H1 (cell line): ENCODE measurements at regions not wholly inside any gene's neighbourhood (a gene's known extent, or its start where the extent isn't known, plus 50 kb on each side); places are given as distances from the start of the nearest gene placed in this dataset.

Source experiments
- CTCF ChIA-PET: fragments of 300-600 bp; sonication (Branson Sonifier 250); formaldehyde crosslinking; loops from one replicate; lab custom pipeline; 2021; ENCODE audit not compliant: partially characterized antibody; lab: Charles Lee
- POLR2A ChIA-PET: fragments of 300-600 bp; sonication (Branson Sonifier 250); formaldehyde crosslinking; loops from one replicate; lab custom pipeline; 2021; ENCODE audit warnings: inconsistent platforms; ENCODE audit not compliant: partially characterized antibody; lab: Charles Lee
- DNase-seq, 2 experiments: peaks; one replicate each; pipeline versions ENCODE4 v3.0.0 to v3.0.0-alpha.2; 2010 to 2022; ENCODE audit warnings: low spot score in 2 of 2, low read depth in 1 of 2, mixed read lengths in 1 of 2
- FAIRE-seq: peaks from 2 replicates; lab custom pipeline; 2011; peaks lifted over from hg19 to GRCh38; lab: Jason Lieb, UNC
- H2AFZ ChIP-seq: 2 replicates; pipeline ENCODE4 v1.8.1; 2012; ENCODE audit warnings: low read length, inconsistent platforms
- H2AK5ac ChIP-seq: 2 replicates; pipeline ENCODE4 v1.6.1; 2013; ENCODE audit warnings: low read depth, low read length
- H2BK120ac ChIP-seq: replicated peaks from 2 replicates; pipeline ENCODE3; 2013; ENCODE audit warnings: low read depth, low read length, inconsistent platforms
- H2BK12ac ChIP-seq: 2 replicates; pipeline ENCODE4 v1.6.1; 2013; ENCODE audit warnings: low read depth, low read length
- H2BK15ac ChIP-seq: 2 replicates; pipeline ENCODE4 v1.6.1; 2013; ENCODE audit warnings: low read length
- H2BK20ac ChIP-seq: 2 replicates; pipeline ENCODE4 v1.6.1; 2013; ENCODE audit warnings: low read length
- H2BK5ac ChIP-seq: 2 replicates; pipeline ENCODE4 v1.6.1; 2013; ENCODE audit warnings: low read depth, low read length
- H3K14ac ChIP-seq: 2 replicates; pipeline ENCODE4 v1.6.1; 2013; ENCODE audit warnings: inconsistent platforms; ENCODE audit not compliant: insufficient read length
- H3K18ac ChIP-seq: 2 replicates; pipeline ENCODE4 v1.6.1; 2013; ENCODE audit warnings: low read length; ENCODE audit errors: extremely low read depth
- H3K23ac ChIP-seq: 2 replicates; pipeline ENCODE4 v1.6.1; 2013; ENCODE audit warnings: inconsistent platforms; ENCODE audit not compliant: insufficient read length
- H3K23me2 ChIP-seq: 2 replicates; pipeline ENCODE4 v1.6.1; 2013; ENCODE audit warnings: low read depth, low read length
- H3K27ac ChIP-seq: 2 replicates; pipeline ENCODE4 v1.6.1; 2011; ENCODE audit warnings: low read depth, low read length, inconsistent platforms
- H3K27me3 ChIP-seq, 4 experiments: replicated peaks in 1 of 4; 1 replicate in 1 of 4; 2 replicates in 3 of 4; pipeline versions ENCODE4 v1.6.1 to v1.8.1; 2011 to 2013; ENCODE audit warnings: low read length in 3 of 4, mild to moderate bottlenecking in 3 of 4, inconsistent platforms in 2 of 4, mixed read lengths in 2 of 4, moderate library complexity in 1 of 4; ENCODE audit not compliant: control insufficient read depth in 3 of 4, insufficient read depth in 3 of 4; ENCODE audit errors: extremely low read depth in 1 of 4
- H3K36me3 ChIP-seq, 4 experiments: 2 replicates each; pipeline versions ENCODE4 v1.6.1 to v1.8.1; 2011 to 2013; ENCODE audit warnings: mild to moderate bottlenecking in 4 of 4, low read length in 3 of 4, moderate library complexity in 2 of 4, control low read depth in 1 of 4, inconsistent platforms in 1 of 4; ENCODE audit not compliant: insufficient read depth in 4 of 4, control insufficient read depth in 2 of 4
- H3K4ac ChIP-seq: replicated peaks from 2 replicates; pipeline ENCODE3; 2013; ENCODE audit warnings: low read length, low read depth, mixed read lengths, inconsistent platforms; ENCODE audit not compliant: insufficient read length
- H3K4me1 ChIP-seq, 4 experiments: replicated peaks in 1 of 4; 1 replicate in 1 of 4; 2 replicates in 3 of 4; pipeline versions ENCODE4 v1.6.1 to v1.8.1; 2011 to 2013; ENCODE audit warnings: low read length in 3 of 4, inconsistent platforms in 2 of 4, mixed read lengths in 1 of 4; ENCODE audit not compliant: insufficient read depth in 4 of 4, control insufficient read depth in 3 of 4
- H3K4me2 ChIP-seq, 2 experiments: 2 replicates each; pipeline versions ENCODE4 v1.6.1 to v1.8.1; 2011 to 2013; ENCODE audit warnings: low read depth in 2 of 2, low read length in 2 of 2, control low read depth in 1 of 2, inconsistent platforms in 1 of 2, mild to moderate bottlenecking in 1 of 2; ENCODE audit not compliant: insufficient read depth in 1 of 2
- H3K4me3 ChIP-seq, 4 experiments: fragments of 200-600, 300-600 bp in 1 of 4; sonication (generic), shearing (Covaris generic), sonication (Bioruptor Twin) in 1 of 4; 2 replicates each; pipeline versions ENCODE4 v1.5.1 to v1.8.1; 2011 to 2016; ENCODE audit warnings: low read length in 4 of 4, low read depth in 3 of 4, control low read depth in 2 of 4, inconsistent platforms in 2 of 4, mild to moderate bottlenecking in 2 of 4, mixed read lengths in 1 of 4, moderate library complexity in 1 of 4; ENCODE audit not compliant: insufficient read depth in 2 of 4; ENCODE audit errors: extremely low read depth in 1 of 4
- H3K56ac ChIP-seq: replicated peaks from 2 replicates; pipeline ENCODE3; 2013; ENCODE audit warnings: low read depth, mild to moderate bottlenecking, mixed read lengths, low read length, inconsistent platforms; ENCODE audit not compliant: insufficient read length
- H3K79me1 ChIP-seq: 2 replicates; pipeline ENCODE4 v1.6.1; 2013; ENCODE audit warnings: low read depth, low read length, control low read depth
- H3K79me2 ChIP-seq, 2 experiments: 2 replicates each; pipeline versions ENCODE4 v1.6.1 to v1.8.1; 2012 to 2013; ENCODE audit warnings: low read length in 2 of 2, mild to moderate bottlenecking in 2 of 2, inconsistent platforms in 1 of 2; ENCODE audit not compliant: insufficient read depth in 2 of 2, control insufficient read depth in 1 of 2
- H3K9ac ChIP-seq, 4 experiments: replicated peaks in 1 of 4; 1 replicate in 1 of 4; 2 replicates in 3 of 4; pipeline versions ENCODE4 v1.6.1 to v1.8.1; 2011 to 2013; ENCODE audit warnings: low read depth in 3 of 4, low read length in 3 of 4, control low read depth in 2 of 4, mild to moderate bottlenecking in 2 of 4, moderate library complexity in 2 of 4, inconsistent platforms in 1 of 4; ENCODE audit errors: extremely low read depth in 1 of 4
- H3K9me3 ChIP-seq, 2 experiments: 2 replicates each; pipeline versions ENCODE4 v1.6.1 to v1.8.1; 2012 to 2013; ENCODE audit warnings: mild to moderate bottlenecking in 2 of 2, moderate library complexity in 2 of 2, control low read depth in 1 of 2, inconsistent platforms in 1 of 2, low read depth in 1 of 2, low read length in 1 of 2, mixed read lengths in 1 of 2; ENCODE audit not compliant: insufficient read depth in 2 of 2
- H4K20me1 ChIP-seq, 2 experiments: replicated peaks in 1 of 2; 2 replicates each; pipeline versions ENCODE3 to v1.8.1; 2011 to 2013; ENCODE audit warnings: inconsistent platforms in 2 of 2, low read length in 2 of 2, mild to moderate bottlenecking in 1 of 2; ENCODE audit not compliant: insufficient read depth in 2 of 2, control insufficient read depth in 1 of 2
- H4K5ac ChIP-seq: 2 replicates; pipeline ENCODE4 v1.6.1; 2013; ENCODE audit warnings: low read length, low read depth, mixed read lengths, inconsistent platforms; ENCODE audit not compliant: insufficient read length
- H4K8ac ChIP-seq: 2 replicates; pipeline ENCODE4 v1.8.0; 2013; ENCODE audit warnings: mild to moderate bottlenecking, moderate library complexity, low read length, inconsistent platforms; ENCODE audit not compliant: insufficient read depth; ENCODE audit errors: extremely low read depth
- H4K91ac ChIP-seq: replicated peaks from 2 replicates; pipeline ENCODE3; 2013; ENCODE audit warnings: low read length, mixed read lengths, inconsistent platforms; ENCODE audit not compliant: insufficient read length
- GTF2F1 ChIP-seq: IDR thresholded peaks from 2 replicates; pipeline ENCODE4 v1.6.1; 2012; ENCODE audit warnings: low read depth, low read length, improper control_type of control experiment, borderline replicate concordance
- HDAC6 ChIP-seq: IDR thresholded peaks from one replicate; pipeline ENCODE4 v1.7.1; 2012; ENCODE audit warnings: low read depth, mild to moderate bottlenecking, inconsistent platforms, low read length, moderate library complexity
- POU5F1 ChIP-seq: IDR thresholded peaks from 2 replicates; pipeline ENCODE4 v1.6.1; 2011; ENCODE audit warnings: low read depth, mild to moderate bottlenecking, low read length, moderate library complexity
- RAD21 ChIP-seq, 2 experiments: IDR thresholded peaks in 1 of 2; conservative IDR thresholded peaks in 1 of 2; 2 replicates each; pipeline ENCODE4 v1.6.1; 2011; ENCODE audit warnings: low read depth in 2 of 2, low read length in 2 of 2, improper control_type of control experiment in 1 of 2, inconsistent platforms in 1 of 2, mild to moderate bottlenecking in 1 of 2, moderate library complexity in 1 of 2
- RBBP5 ChIP-seq: IDR thresholded peaks from 2 replicates; pipeline ENCODE4 v1.7.1; 2012; ENCODE audit warnings: low read depth, mild to moderate bottlenecking, inconsistent platforms, low read length, moderate library complexity, borderline replicate concordance
- SIN3A ChIP-seq, 2 experiments: IDR thresholded peaks in 1 of 2; conservative IDR thresholded peaks in 1 of 2; 2 replicates each; pipeline ENCODE4 v1.6.1; 2011 to 2012; ENCODE audit warnings: low read length in 2 of 2, improper control_type of control experiment in 1 of 2, low read depth in 1 of 2, mild to moderate bottlenecking in 1 of 2
- TCF12 ChIP-seq: IDR thresholded peaks from 2 replicates; pipeline ENCODE4 v1.6.1; 2011; ENCODE audit warnings: low read depth, mild to moderate bottlenecking, low read length
- WGBS, 2 experiments: shearing (Covaris generic) in 1 of 2; methylation state at CpG; one replicate each; pipeline versions ENCODE4 v1.1.6 to v1.1.7; 2013 to 2015; ENCODE audit warnings: low lambda C conversion rate in 2 of 2, mixed read lengths in 2 of 2, inconsistent platforms in 1 of 2, low coverage in 1 of 2, missing lambda C conversion rate in 1 of 2; ENCODE audit not compliant: insufficient replicate concordance in 2 of 2, insufficient coverage in 1 of 2, insufficient read length in 1 of 2; ENCODE audit errors: extremely low coverage in 1 of 2, missing lambda C conversion rate in 1 of 2; 5-methylcytosine and 5-hydroxymethylcytosine counted together
- TF ChIP-seq, protein P1 (sequence below): IDR thresholded peaks from 2 replicates; pipeline ENCODE4 v1.6.1; 2011; ENCODE audit warnings: low read depth, mild to moderate bottlenecking, low read length; ENCODE audit not compliant: insufficient read depth
- TF ChIP-seq, protein P2 (sequence below): IDR thresholded peaks from 2 replicates; pipeline ENCODE4 v1.6.1; 2012; ENCODE audit warnings: low read length, inconsistent platforms

DNA sequence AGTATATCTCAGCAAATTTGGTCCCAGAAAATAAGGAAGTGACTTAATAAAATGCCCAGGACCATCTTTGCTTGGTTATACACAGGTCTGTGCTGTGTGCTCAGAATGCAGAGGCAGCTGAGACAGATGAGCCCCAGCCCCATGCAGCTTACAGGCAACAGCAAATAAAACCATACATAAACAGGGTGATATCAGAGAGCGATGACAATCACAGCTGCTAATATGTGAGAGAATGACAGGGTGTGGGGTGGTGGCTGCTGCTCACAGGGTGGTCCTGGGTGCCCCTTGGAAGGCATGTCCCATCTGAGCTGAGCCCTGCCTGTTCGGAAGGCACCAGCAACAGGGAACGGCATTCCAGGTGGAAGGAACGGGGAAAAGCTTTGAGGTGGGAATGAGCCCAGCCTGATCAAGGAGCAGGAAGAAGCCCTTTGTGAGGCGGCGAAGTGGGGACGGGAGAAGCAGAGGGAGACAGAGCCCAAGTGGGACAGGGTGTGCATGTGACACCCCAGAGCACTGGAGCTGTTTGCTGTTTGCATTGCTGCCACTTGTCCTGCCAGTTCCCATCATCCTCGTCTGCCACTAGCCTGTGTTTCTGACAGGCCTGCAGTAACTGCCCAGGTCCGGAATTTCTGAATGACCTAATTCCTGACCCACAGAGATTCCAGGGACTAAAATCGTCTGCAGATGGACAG lies 150.5 kb downstream of the KATNIP start:
- Histone ChIP-seq H4K20me1 (peaks cover 0 to 1% of the 10 kb centered on the region in 2 experiments), H3K79me1 (no peaks in the 10 kb centered on the region), H2BK12ac (peak overlapping the region; percentile 11; the same call in 1 of the 2 replicates), H3K14ac (no peak overlapping the region), H2AK5ac (no peak overlapping the region; the same call in 1 of the 2 replicates), H3K4me3 (no peak overlapping the region), H3K79me2 (no peaks in the 10 kb centered on the region), H3K27ac (no peak overlapping the region; the same call in 1 of the 2 replicates), H3K23me2 (no peaks in the 10 kb centered on the region), H3K4ac (no peak overlapping the region), H2BK15ac (no peak overlapping the region), H4K8ac (no peak overlapping the region; the same call in 1 of the 2 replicates), H3K9me3 (0 out of 4 replicates have a peak, but pooled peaks cover 0 to 3% of the 10 kb centered on the region in 2 experiments), H2BK120ac (no peak overlapping the region), H3K4me1 (peaks cover 0 to 11% (median 2%) of the 10 kb centered on the region in 4 experiments; a peak in 4 of 7 replicates), H3K18ac (no peak overlapping the region), H3K27me3 (no peaks in the 10 kb centered on the region), H3K9ac (no peak overlapping the region), H4K5ac (no peak overlapping the region), H2BK20ac (no peak overlapping the region), H3K36me3 (no peaks in the 10 kb centered on the region), H3K4me2 (no peak overlapping the region), H2BK5ac (peak overlapping the region; percentile 35; the same call in 1 of the 2 replicates), H4K91ac (peak overlapping the region; percentile 88), H3K23ac (no peak overlapping the region), H3K56ac (no peak overlapping the region), H2AFZ (no peak overlapping the region)
- DNase-seq = no peak
- POLR2A ChIA-PET = no interaction called here
- 86% methylated on average over 10 of the region's 10 CpGs; no CpG with 5 or more reads in 1 of the 2 experiments for WGBS, 2 experiments
- CTCF ChIA-PET = interaction anchor here (1.0 to 2.9 kb wide), 11 partner anchors 9 to 166 kb away, joined by 3 to 19 read pairs (median 5); no protein-coding TSS in a partner anchor
- FAIRE-seq = no peak
- TF ChIP-seq SIN3A (conservative IDR thresholded peaks at IDR 0.05 in 1 of 2, IDR thresholded peaks at IDR 0.05 in 1 of 2; ENCODE audit: low read depth in 1 of 2, low read length in 2 of 2) (no peak), RBBP5 (no peak), TCF12 (no peak), RAD21 (IDR thresholded peaks at IDR 0.05 in 1 of 2, conservative IDR thresholded peaks at IDR 0.05 in 1 of 2; ENCODE audit: low read depth in 2 of 2, low read length in 2 of 2) (no peak), POU5F1 (no peak), HDAC6 (no peak), GTF2F1 (no peak)
- TF ChIP-seq, protein P1, sequence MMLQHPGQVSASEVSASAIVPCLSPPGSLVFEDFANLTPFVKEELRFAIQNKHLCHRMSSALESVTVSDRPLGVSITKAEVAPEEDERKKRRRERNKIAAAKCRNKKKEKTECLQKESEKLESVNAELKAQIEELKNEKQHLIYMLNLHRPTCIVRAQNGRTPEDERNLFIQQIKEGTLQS = no peak
- TF ChIP-seq, protein P2, sequence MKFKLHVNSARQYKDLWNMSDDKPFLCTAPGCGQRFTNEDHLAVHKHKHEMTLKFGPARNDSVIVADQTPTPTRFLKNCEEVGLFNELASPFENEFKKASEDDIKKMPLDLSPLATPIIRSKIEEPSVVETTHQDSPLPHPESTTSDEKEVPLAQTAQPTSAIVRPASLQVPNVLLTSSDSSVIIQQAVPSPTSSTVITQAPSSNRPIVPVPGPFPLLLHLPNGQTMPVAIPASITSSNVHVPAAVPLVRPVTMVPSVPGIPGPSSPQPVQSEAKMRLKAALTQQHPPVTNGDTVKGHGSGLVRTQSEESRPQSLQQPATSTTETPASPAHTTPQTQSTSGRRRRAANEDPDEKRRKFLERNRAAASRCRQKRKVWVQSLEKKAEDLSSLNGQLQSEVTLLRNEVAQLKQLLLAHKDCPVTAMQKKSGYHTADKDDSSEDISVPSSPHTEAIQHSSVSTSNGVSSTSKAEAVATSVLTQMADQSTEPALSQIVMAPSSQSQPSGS = no peak
